Spleen (tissue), 11 donors: ENCODE measurements at regions not wholly inside any gene's neighbourhood (a gene's known extent, or its start where the extent isn't known, plus 50 kb on each side); places are given as distances from the start of the nearest gene placed in this dataset.
A peak's percentile ranks its signal among the peaks of the same experiment; 100 is the strongest.

Experiments
- DNase-seq: peaks from one replicate; pipeline ENCODE4 v3.0.0-alpha.2; 2020
- H3K27ac ChIP-seq, 8 donors: fragments of 200-600 bp; sonication (generic) in 7 of 8; 1 replicate in 4 of 8; 2 replicates in 4 of 8; pipeline versions ENCODE4 v1.5.0 to v1.8.0; 2016 to 2021; ENCODE audit warnings: inconsistent platforms in 4 of 8, mild to moderate bottlenecking in 4 of 8, moderate library complexity in 1 of 8
- H3K27me3 ChIP-seq, 7 donors: fragments of 200-600 bp; sonication (generic) in 6 of 7; replicated peaks in 1 of 7; 1 replicate in 4 of 7; 2 replicates in 3 of 7; pipeline versions ENCODE4 v1.5.0 to v1.8.0; 2016 to 2021; ENCODE audit warnings: inconsistent platforms in 3 of 7, mild to moderate bottlenecking in 1 of 7
- H3K36me3 ChIP-seq, 6 donors: fragments of 200-600 bp; sonication (generic) in 5 of 6; 1 replicate in 4 of 6; 2 replicates in 2 of 6; pipeline versions ENCODE4 v1.5.0 to v1.8.0; 2016 to 2021; ENCODE audit warnings: inconsistent platforms in 2 of 6
- H3K4me1 ChIP-seq, 6 donors: fragments of 200-600 bp; sonication (generic) in 5 of 6; 1 replicate in 3 of 6; 2 replicates in 3 of 6; pipeline versions ENCODE4 v1.5.0 to v1.8.0; 2016 to 2021; ENCODE audit warnings: inconsistent platforms in 3 of 6
- H3K4me3 ChIP-seq, 8 donors: fragments of 200-600 bp; sonication (generic) in 7 of 8; 1 replicate in 4 of 8; 2 replicates in 4 of 8; pipeline versions ENCODE4 v1.5.0 to v1.8.0; 2016 to 2021; ENCODE audit warnings: inconsistent platforms in 4 of 8, mild to moderate bottlenecking in 4 of 8, moderate library complexity in 2 of 8
- H3K9me3 ChIP-seq, 8 donors: fragments of 200-600 bp; sonication (generic) in 7 of 8; 1 replicate in 4 of 8; 2 replicates in 4 of 8; pipeline versions ENCODE4 v1.5.0 to v1.8.0; 2016 to 2021; ENCODE audit warnings: inconsistent platforms in 4 of 8
- POLR2A ChIP-seq, 3 donors: fragments of 450-650 bp; IDR thresholded peaks; one replicate each; pipeline ENCODE4 v1.5.1; 2017; ENCODE audit warnings: antibody characterized with exemption in 3 of 3, mild to moderate bottlenecking in 1 of 3
- POLR2AphosphoS5 ChIP-seq, 3 donors: sonication (generic); formaldehyde crosslinking; IDR thresholded peaks; one replicate each; pipeline ENCODE4 v1.5.1; 2017; ENCODE audit warnings: antibody characterized with exemption in 3 of 3
- WGBS, 5 donors: extraction: QIAGEN DNeasy Blood & Tissue Kit in 3 of 5; methylation state at CpG; one replicate each; pipeline versions ENCODE4 v1.1.5 to v1.1.7; 2013 to 2018; 5-methylcytosine and 5-hydroxymethylcytosine counted together
- intact Hi-C: fragments of 100-400 bp; cut with DNase I; formaldehyde crosslinking; loops from one replicate; pipeline ENCODE4 v1.15.0; 2023; ENCODE audit warnings: low total_unique reads
- TF ChIP-seq, protein P1 (sequence below), 11 experiments: fragments of 200-600 bp in 7 of 11; fragments of 450-650 bp in 4 of 11; sonication (generic) in 4 of 11; IDR thresholded peaks in 8 of 11; conservative IDR thresholded peaks in 3 of 11; 1 replicate in 7 of 11; 2 replicates in 4 of 11; pipeline versions ENCODE4 v1.4.0 to v1.8.0; 2016 to 2021; ENCODE audit warnings: antibody characterized with exemption in 11 of 11, inconsistent platforms in 4 of 11, mild to moderate bottlenecking in 1 of 11
- donor health status: healthy with polysubstance abuse.
- donor health status: DM: no; HTN: no; CAD: no; lungs with moderate emphysema.
- donor health status: DM: no; HTN: no; CAD: no.
- donor health status: Bipolar disorder and iron deficiency.
- donor health status: healthy.
- donor health status: DM: no; HTN: no; CAD: no.
- donor health status: DM: yes; HTN: yes; CAD: no.

DNA sequence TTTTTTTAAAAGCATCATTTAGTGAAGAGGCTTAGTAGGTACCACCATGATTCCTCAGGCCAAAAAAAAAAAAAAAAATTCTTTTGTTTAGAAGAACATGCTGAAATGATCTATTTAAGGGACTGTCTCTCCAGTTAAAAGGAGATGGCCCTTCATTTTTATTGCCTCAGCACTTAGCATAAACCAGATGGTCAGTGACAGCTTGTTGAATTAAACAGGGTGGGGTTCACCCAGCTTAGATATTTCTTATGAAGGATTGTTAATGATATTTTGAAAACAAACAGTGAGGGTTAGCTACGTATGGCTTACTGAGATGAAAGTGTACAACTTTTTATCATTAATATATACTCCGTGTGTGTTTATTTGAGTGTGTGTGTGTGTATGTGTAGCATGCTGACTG is 203.7 kb downstream of the FAM181B start:
- no peak overlapping the region for H3K4me3 ChIP-seq
- H3K4me1 ChIP-seq, result no peaks in the 10 kb centered on the region
- TF ChIP-seq, protein P1, sequence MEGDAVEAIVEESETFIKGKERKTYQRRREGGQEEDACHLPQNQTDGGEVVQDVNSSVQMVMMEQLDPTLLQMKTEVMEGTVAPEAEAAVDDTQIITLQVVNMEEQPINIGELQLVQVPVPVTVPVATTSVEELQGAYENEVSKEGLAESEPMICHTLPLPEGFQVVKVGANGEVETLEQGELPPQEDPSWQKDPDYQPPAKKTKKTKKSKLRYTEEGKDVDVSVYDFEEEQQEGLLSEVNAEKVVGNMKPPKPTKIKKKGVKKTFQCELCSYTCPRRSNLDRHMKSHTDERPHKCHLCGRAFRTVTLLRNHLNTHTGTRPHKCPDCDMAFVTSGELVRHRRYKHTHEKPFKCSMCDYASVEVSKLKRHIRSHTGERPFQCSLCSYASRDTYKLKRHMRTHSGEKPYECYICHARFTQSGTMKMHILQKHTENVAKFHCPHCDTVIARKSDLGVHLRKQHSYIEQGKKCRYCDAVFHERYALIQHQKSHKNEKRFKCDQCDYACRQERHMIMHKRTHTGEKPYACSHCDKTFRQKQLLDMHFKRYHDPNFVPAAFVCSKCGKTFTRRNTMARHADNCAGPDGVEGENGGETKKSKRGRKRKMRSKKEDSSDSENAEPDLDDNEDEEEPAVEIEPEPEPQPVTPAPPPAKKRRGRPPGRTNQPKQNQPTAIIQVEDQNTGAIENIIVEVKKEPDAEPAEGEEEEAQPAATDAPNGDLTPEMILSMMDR (IDR thresholded peaks at IDR 0.05 in 8 of 11, conservative IDR thresholded peaks at IDR 0.05 in 3 of 11), result no peak
- no peak for TF ChIP-seq POLR2AphosphoS5 (IDR thresholded peaks at IDR 0.05)
- 34 to 76% (median 70%) methylated on average over 2 of the region's 2 CpGs for WGBS, 5 donors
- no peak overlapping the region for H3K27ac ChIP-seq
- intact Hi-C loops, result no loop called here
- DNase-seq, result no peak
- no peaks in the 10 kb centered on the region for H3K9me3 ChIP-seq
- no peaks in the 10 kb centered on the region for H3K36me3 ChIP-seq
- no peaks in the 10 kb centered on the region for H3K27me3 ChIP-seq

DNA sequence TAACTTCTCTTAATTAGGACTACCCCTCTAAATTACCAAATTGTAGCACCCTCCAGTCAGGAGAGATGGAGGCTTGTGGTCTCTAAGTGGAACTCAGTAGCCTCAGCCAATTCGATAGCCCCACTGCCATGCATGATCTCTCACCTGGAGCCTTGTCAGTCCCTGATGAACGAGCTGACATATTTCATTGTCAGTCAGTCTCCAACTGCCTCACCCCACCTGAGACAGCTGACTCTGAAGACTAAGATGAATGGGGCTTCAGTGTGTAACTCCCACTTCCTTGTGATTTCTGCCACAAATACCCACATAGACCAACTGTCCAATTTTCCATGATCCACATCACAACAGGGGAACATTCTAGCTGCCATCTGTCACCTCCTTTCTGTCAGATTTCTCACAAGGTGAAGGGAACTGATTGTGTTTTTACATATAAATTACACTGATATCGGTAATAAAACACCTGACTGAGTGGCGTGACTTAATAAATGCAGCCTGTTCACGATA is 206.5 kb downstream of the FAM181B start:
- H3K4me3 ChIP-seq, result no peak overlapping the region
- H3K9me3 ChIP-seq, result no peaks in the 10 kb centered on the region
- H3K36me3 ChIP-seq, result no peaks in the 10 kb centered on the region
- TF ChIP-seq POLR2AphosphoS5 (IDR thresholded peaks at IDR 0.05) (no peak), POLR2A (IDR thresholded peaks at IDR 0.05) (no peak)
- 76 to 89% (median 80%) methylated on average over 5 of the region's 5 CpGs for WGBS, 5 donors
- H3K27me3 ChIP-seq, result no peaks in the 10 kb centered on the region
- H3K27ac ChIP-seq, result no peak overlapping the region
- intact Hi-C loops, result no loop called here
- peaks cover 0 to 1% (median 0%) of the 10 kb centered on the region in 6 donors for H3K4me1 ChIP-seq
- DNase-seq, result no peak

DNA sequence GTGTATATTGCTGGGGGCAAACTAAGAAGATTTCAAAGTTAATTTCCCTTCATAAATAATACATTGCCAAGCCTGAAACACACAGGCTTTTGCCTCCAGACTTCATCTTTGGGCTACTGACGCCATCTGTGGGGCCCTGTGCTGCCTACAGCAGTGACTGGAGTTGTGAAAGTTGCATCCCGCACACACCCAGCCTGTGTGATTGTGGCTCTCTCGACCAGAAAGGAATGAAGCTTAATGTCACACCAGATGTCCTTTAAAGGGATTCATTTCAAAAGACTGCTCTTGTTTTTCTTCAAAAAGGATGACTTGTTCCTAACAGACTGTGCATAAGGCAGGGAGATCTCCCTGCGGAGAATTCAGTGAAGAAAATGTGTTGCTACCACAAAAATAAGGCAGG is 210.5 kb downstream of the FAM181B start:
- peaks cover 0 to 17% (median 10%) of the 10 kb centered on the region in 6 donors for H3K4me1 ChIP-seq
- H3K9me3 ChIP-seq, result no peaks in the 10 kb centered on the region
- intact Hi-C loops, result no loop called here
- TF ChIP-seq POLR2AphosphoS5 (IDR thresholded peaks at IDR 0.05), result no peak
- no peak for TF ChIP-seq POLR2A (IDR thresholded peaks at IDR 0.05)
- TF ChIP-seq, protein P1 (IDR thresholded peaks at IDR 0.05 in 8 of 11, conservative IDR thresholded peaks at IDR 0.05 in 3 of 11), result no peak
- WGBS, 5 donors, result 67 to 73% (median 70%) methylated on average over 4 of the region's 4 CpGs
- H3K4me3 ChIP-seq, result no peak overlapping the region
- no peaks in the 10 kb centered on the region for H3K27me3 ChIP-seq
- no peak for DNase-seq
- H3K27ac ChIP-seq, result no peak overlapping the region
- no peaks in the 10 kb centered on the region for H3K36me3 ChIP-seq

DNA sequence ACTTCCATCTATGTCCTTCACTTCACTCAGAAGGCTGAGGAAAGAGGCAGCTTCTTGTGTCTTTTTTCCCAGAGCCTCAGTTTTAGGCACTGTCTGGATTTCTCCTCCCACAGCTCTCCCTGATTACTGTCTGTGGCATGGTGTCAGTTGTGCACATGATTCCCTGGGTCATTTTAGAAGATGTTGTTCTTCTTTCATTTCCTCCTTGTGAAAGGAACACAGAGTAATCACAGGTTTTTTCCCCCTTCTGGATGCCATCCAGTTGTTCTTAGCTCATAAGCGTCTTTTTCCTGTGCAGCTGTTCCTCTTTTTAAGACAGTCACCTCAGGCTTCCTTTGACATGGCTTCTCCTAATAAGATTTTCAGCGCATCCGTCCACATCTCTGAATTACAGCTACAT is 212.2 kb downstream of the FAM181B start:
- Histone ChIP-seq H3K4me3 (no peak overlapping the region), H3K4me1 (peaks cover 0 to 17% (median 10%) of the 10 kb centered on the region in 6 donors), H3K27ac (peak overlapping the region in 1 of 8 donors; percentile 13), H3K27me3 (no peaks in the 10 kb centered on the region), H3K9me3 (no peaks in the 10 kb centered on the region), H3K36me3 (no peaks in the 10 kb centered on the region)
- WGBS, 5 donors, result 7 to 35% (median 10%) methylated on average over 3 of the region's 3 CpGs
- no peak for TF ChIP-seq POLR2A (IDR thresholded peaks at IDR 0.05)
- TF ChIP-seq, protein P1 (IDR thresholded peaks at IDR 0.05 in 8 of 11, conservative IDR thresholded peaks at IDR 0.05 in 3 of 11), result no peak
- TF ChIP-seq POLR2AphosphoS5 (IDR thresholded peaks at IDR 0.05), result no peak
- intact Hi-C loops, result no loop called here
- DNase-seq, result no peak

DNA sequence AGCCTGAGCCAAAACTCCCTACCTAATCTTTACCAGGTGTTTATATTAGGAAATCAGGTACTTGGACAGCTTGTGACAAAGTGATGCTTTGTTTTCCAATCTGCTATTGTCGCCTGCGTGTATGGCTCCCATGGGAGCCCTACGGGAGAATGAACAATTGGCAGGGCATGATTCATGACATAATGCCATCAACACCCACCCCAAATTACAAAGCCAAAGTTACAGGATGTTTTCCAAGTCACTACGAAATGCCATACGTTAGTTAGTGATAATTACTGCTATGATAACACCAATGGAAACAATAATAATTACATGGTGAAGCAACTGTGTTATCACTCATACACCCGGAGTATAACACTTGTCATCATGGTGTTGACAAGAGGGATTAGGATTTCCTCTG is 226.4 kb downstream of the FAM181B start:
- no peaks in the 10 kb centered on the region for H3K27me3 ChIP-seq
- intact Hi-C loops, result no loop called here
- no peaks in the 10 kb centered on the region for H3K4me1 ChIP-seq
- H3K9me3 ChIP-seq, result no peaks in the 10 kb centered on the region
- H3K4me3 ChIP-seq, result no peak overlapping the region
- WGBS, 5 donors, result 58 to 80% (median 64%) methylated on average over 6 of the region's 6 CpGs
- no peak overlapping the region for H3K27ac ChIP-seq
- H3K36me3 ChIP-seq, result no peaks in the 10 kb centered on the region
- no peak for DNase-seq
- TF ChIP-seq, protein P1 (IDR thresholded peaks at IDR 0.05 in 8 of 11, conservative IDR thresholded peaks at IDR 0.05 in 3 of 11), result no peak
- no peak for TF ChIP-seq POLR2A (IDR thresholded peaks at IDR 0.05)
- no peak for TF ChIP-seq POLR2AphosphoS5 (IDR thresholded peaks at IDR 0.05)
